ENCODE measurements at regions not wholly inside any gene's neighbourhood (a gene's known extent, or its start where the extent isn't known, plus 50 kb on each side); places are given as distances from the start of the nearest gene placed in this dataset.

GRCh38 chr4:89639395-89639794 lies 197.6 kb downstream of the SNCA start:
- WGBS (ENCODE audit: insufficient coverage, low lambda C conversion rate), result 94% methylated on average over 1 of the region's 2 CpGs
- H3K27ac ChIP-seq (ENCODE audit: low read length), result no peak overlapping the region
- no peaks in the 10 kb centered on the region for H3K36me3 ChIP-seq (ENCODE audit: control insufficient read depth, insufficient read depth, low read length)
- no peak for DNase-seq
- no peaks in the 10 kb centered on the region for H3K27me3 ChIP-seq (ENCODE audit: control insufficient read depth, insufficient read depth, low read length)
- no peak overlapping the region for H3K4me3 ChIP-seq (ENCODE audit: low read length)
- H3K4me1 ChIP-seq (ENCODE audit: control insufficient read depth, insufficient read depth, low read length), result no peaks in the 10 kb centered on the region
- no peaks in the 10 kb centered on the region for H3K9me3 ChIP-seq (ENCODE audit: control insufficient read depth, low read depth, low read length)

GRCh38 chr4:89625599-89626293 lies 211.2 kb downstream of the SNCA start:
- Histone ChIP-seq H3K4me3 (ENCODE audit: low read length) (no peak overlapping the region), H3K9me3 (ENCODE audit: control insufficient read depth, low read depth, low read length) (no peaks in the 10 kb centered on the region), H3K27me3 (ENCODE audit: control insufficient read depth, insufficient read depth, low read length) (no peaks in the 10 kb centered on the region), H3K36me3 (ENCODE audit: control insufficient read depth, insufficient read depth, low read length) (no peaks in the 10 kb centered on the region), H3K4me1 (ENCODE audit: control insufficient read depth, insufficient read depth, low read length) (no peaks in the 10 kb centered on the region), H3K27ac (ENCODE audit: low read length) (no peak overlapping the region)
- no peak for DNase-seq
- no CpG with 5 or more reads among the region's 1 CpG for WGBS (ENCODE audit: insufficient coverage, low lambda C conversion rate)

- DNase-seq, result no peak
- Histone ChIP-seq H3K4me3 (ENCODE audit: low read length) (no peak overlapping the region), H3K36me3 (ENCODE audit: control insufficient read depth, insufficient read depth, low read length) (no peaks in the 10 kb centered on the region), H3K27ac (ENCODE audit: low read length) (no peak overlapping the region), H3K27me3 (ENCODE audit: control insufficient read depth, insufficient read depth, low read length) (no peaks in the 10 kb centered on the region), H3K4me1 (ENCODE audit: control insufficient read depth, insufficient read depth, low read length) (no peaks in the 10 kb centered on the region), H3K9me3 (ENCODE audit: control insufficient read depth, low read depth, low read length) (no peaks in the 10 kb centered on the region)
- no CpG with 5 or more reads among the region's 1 CpG for WGBS (ENCODE audit: insufficient coverage, low lambda C conversion rate)
Measured at GRCh38 chr4:89619206-89619962, 217.6 kb downstream of the SNCA start.

GRCh38 chr4:89618151-89618550 lies 218.8 kb downstream of the SNCA start:
- Histone ChIP-seq H3K36me3 (ENCODE audit: control insufficient read depth, insufficient read depth, low read length) (no peaks in the 10 kb centered on the region), H3K4me3 (ENCODE audit: low read length) (no peak overlapping the region), H3K27ac (ENCODE audit: low read length) (no peak overlapping the region), H3K4me1 (ENCODE audit: control insufficient read depth, insufficient read depth, low read length) (no peaks in the 10 kb centered on the region), H3K9me3 (ENCODE audit: control insufficient read depth, low read depth, low read length) (no peaks in the 10 kb centered on the region), H3K27me3 (ENCODE audit: control insufficient read depth, insufficient read depth, low read length) (no peaks in the 10 kb centered on the region)
- DNase-seq, result no peak
- no CpG with 5 or more reads among the region's 2 CpGs for WGBS (ENCODE audit: insufficient coverage, low lambda C conversion rate)

GRCh38 chr4:89617317-89617716 lies 219.6 kb downstream of the SNCA start:
- Histone ChIP-seq H3K27ac (ENCODE audit: low read length) (no peak overlapping the region), H3K4me1 (ENCODE audit: control insufficient read depth, insufficient read depth, low read length) (no peaks in the 10 kb centered on the region), H3K4me3 (ENCODE audit: low read length) (no peak overlapping the region), H3K9me3 (ENCODE audit: control insufficient read depth, low read depth, low read length) (no peaks in the 10 kb centered on the region), H3K27me3 (ENCODE audit: control insufficient read depth, insufficient read depth, low read length) (no peaks in the 10 kb centered on the region), H3K36me3 (ENCODE audit: control insufficient read depth, insufficient read depth, low read length) (no peaks in the 10 kb centered on the region)
- no CpG with 5 or more reads among the region's 3 CpGs for WGBS (ENCODE audit: insufficient coverage, low lambda C conversion rate)
- no peak for DNase-seq

GRCh38 chr4:89616382-89616781 lies 220.6 kb downstream of the SNCA start:
- no peak overlapping the region for H3K4me3 ChIP-seq (ENCODE audit: low read length)
- H3K27me3 ChIP-seq (ENCODE audit: control insufficient read depth, insufficient read depth, low read length), result no peaks in the 10 kb centered on the region
- H3K9me3 ChIP-seq (ENCODE audit: control insufficient read depth, low read depth, low read length), result no peaks in the 10 kb centered on the region
- no peak for DNase-seq
- H3K4me1 ChIP-seq (ENCODE audit: control insufficient read depth, insufficient read depth, low read length), result no peaks in the 10 kb centered on the region
- H3K27ac ChIP-seq (ENCODE audit: low read length), result no peak overlapping the region
- WGBS (ENCODE audit: insufficient coverage, low lambda C conversion rate), result no CpG with 5 or more reads among the region's 2 CpGs
- no peaks in the 10 kb centered on the region for H3K36me3 ChIP-seq (ENCODE audit: control insufficient read depth, insufficient read depth, low read length)

GRCh38 chr4:89615051-89615450 lies 221.9 kb downstream of the SNCA start:
- DNase-seq, result no peak
- H3K36me3 ChIP-seq (ENCODE audit: control insufficient read depth, insufficient read depth, low read length), result no peaks in the 10 kb centered on the region
- H3K4me1 ChIP-seq (ENCODE audit: control insufficient read depth, insufficient read depth, low read length), result no peaks in the 10 kb centered on the region
- H3K4me3 ChIP-seq (ENCODE audit: low read length), result no peak overlapping the region
- H3K9me3 ChIP-seq (ENCODE audit: control insufficient read depth, low read depth, low read length), result no peaks in the 10 kb centered on the region
- 100% methylated on average over 1 of the region's 4 CpGs for WGBS (ENCODE audit: insufficient coverage, low lambda C conversion rate)
- no peaks in the 10 kb centered on the region for H3K27me3 ChIP-seq (ENCODE audit: control insufficient read depth, insufficient read depth, low read length)
- H3K27ac ChIP-seq (ENCODE audit: low read length), result no peak overlapping the region

- no peaks in the 10 kb centered on the region for H3K9me3 ChIP-seq (ENCODE audit: control insufficient read depth, low read depth, low read length)
- no peaks in the 10 kb centered on the region for H3K36me3 ChIP-seq (ENCODE audit: control insufficient read depth, insufficient read depth, low read length)
- no peak for DNase-seq
- no peaks in the 10 kb centered on the region for H3K4me1 ChIP-seq (ENCODE audit: control insufficient read depth, insufficient read depth, low read length)
- no peak overlapping the region for H3K27ac ChIP-seq (ENCODE audit: low read length)
- no peaks in the 10 kb centered on the region for H3K27me3 ChIP-seq (ENCODE audit: control insufficient read depth, insufficient read depth, low read length)
- no peak overlapping the region for H3K4me3 ChIP-seq (ENCODE audit: low read length)
Measured at GRCh38 chr4:89614155-89614554, 222.8 kb downstream of the SNCA start.

GRCh38 chr4:89610236-89610635 lies 226.7 kb downstream of the SNCA start:
- no CpG with 5 or more reads among the region's 4 CpGs for WGBS (ENCODE audit: insufficient coverage, low lambda C conversion rate)

GRCh38 chr4:89609756-89610155 lies 227.2 kb downstream of the SNCA start:
- no peak for DNase-seq
- WGBS (ENCODE audit: insufficient coverage, low lambda C conversion rate), result no CpG with 5 or more reads among the region's 5 CpGs
- no peaks in the 10 kb centered on the region for H3K9me3 ChIP-seq (ENCODE audit: control insufficient read depth, low read depth, low read length)
- no peaks in the 10 kb centered on the region for H3K27me3 ChIP-seq (ENCODE audit: control insufficient read depth, insufficient read depth, low read length)
- no peak overlapping the region for H3K27ac ChIP-seq (ENCODE audit: low read length)
- H3K4me1 ChIP-seq (ENCODE audit: control insufficient read depth, insufficient read depth, low read length), result no peaks in the 10 kb centered on the region
- H3K4me3 ChIP-seq (ENCODE audit: low read length), result no peak overlapping the region
- no peaks in the 10 kb centered on the region for H3K36me3 ChIP-seq (ENCODE audit: control insufficient read depth, insufficient read depth, low read length)

More at GRCh38 chr4:89610236-89610635, 226.7 kb downstream of the SNCA start:
- Histone ChIP-seq H3K27me3 (ENCODE audit: control insufficient read depth, insufficient read depth, low read length) (no peaks in the 10 kb centered on the region), H3K36me3 (ENCODE audit: control insufficient read depth, insufficient read depth, low read length) (no peaks in the 10 kb centered on the region), H3K4me1 (ENCODE audit: control insufficient read depth, insufficient read depth, low read length) (no peaks in the 10 kb centered on the region), H3K9me3 (ENCODE audit: control insufficient read depth, low read depth, low read length) (no peaks in the 10 kb centered on the region), H3K27ac (ENCODE audit: low read length) (no peak overlapping the region), H3K4me3 (ENCODE audit: low read length) (no peak overlapping the region)
- no peak for DNase-seq

GRCh38 chr4:89604951-89605350 lies 232.0 kb downstream of the SNCA start:
- WGBS (ENCODE audit: insufficient coverage, low lambda C conversion rate), result 94% methylated on average over 3 of the region's 6 CpGs
- no peaks in the 10 kb centered on the region for H3K36me3 ChIP-seq (ENCODE audit: control insufficient read depth, insufficient read depth, low read length)
- H3K4me1 ChIP-seq (ENCODE audit: control insufficient read depth, insufficient read depth, low read length), result no peaks in the 10 kb centered on the region
- no peak for DNase-seq
- H3K27me3 ChIP-seq (ENCODE audit: control insufficient read depth, insufficient read depth, low read length), result no peaks in the 10 kb centered on the region
- no peak overlapping the region for H3K27ac ChIP-seq (ENCODE audit: low read length)
- peaks cover 2% of the 10 kb centered on the region for H3K9me3 ChIP-seq (ENCODE audit: control insufficient read depth, low read depth, low read length)
- H3K4me3 ChIP-seq (ENCODE audit: low read length), result no peak overlapping the region
